A673 (cell line): ENCODE measurements at regions not wholly inside any gene's neighbourhood (a gene's known extent, or its start where the extent isn't known, plus 50 kb on each side); places are given as distances from the start of the nearest gene placed in this dataset.

Experiments used
- BruUV-seq: library from RNA; stranded (reverse); fragments of 400-500 nt; replicated peaks from 2 replicates; lab custom pipeline; 2021; lab: Mats Ljungman, UMichigan
- CTCF ChIA-PET: fragments of 300-600 bp; sonication (Branson Sonifier 250); formaldehyde crosslinking; loops from one replicate; lab custom pipeline; 2022; ENCODE audit warnings: antibody characterized with exemption; lab: Charles Lee
- POLR2A ChIA-PET: fragments of 300-600 bp; sonication (Branson Sonifier 250); formaldehyde crosslinking; loops from one replicate; lab custom pipeline; 2022; ENCODE audit warnings: antibody characterized with exemption; ENCODE audit not compliant: low non-redundant PET; lab: Charles Lee
- DNase-seq: peaks from one replicate; pipeline ENCODE4 v3.0.0-alpha.2; 2015; ENCODE audit warnings: low spot score
- H3K27ac ChIP-seq: fragments of 200-600 bp; sonication (generic); 2 replicates; pipeline ENCODE4 v1.5.1; 2016; ENCODE audit warnings: mixed run types, low read depth, mild to moderate bottlenecking, mixed read lengths, antibody characterized with exemption, low read length; ENCODE audit not compliant: poor library complexity, severe bottlenecking
- H3K27me3 ChIP-seq: fragments of 200-600 bp; sonication (generic); replicated peaks from 2 replicates; pipeline ENCODE4 v1.6.1; 2017; ENCODE audit warnings: mixed run types, low read depth, mild to moderate bottlenecking, mixed read lengths, antibody characterized with exemption, low read length; ENCODE audit not compliant: insufficient read depth, poor library complexity
- H3K36me3 ChIP-seq: fragments of 200-600 bp; sonication (generic); 2 replicates; pipeline ENCODE4 v1.6.1; 2016; ENCODE audit warnings: mixed run types, mild to moderate bottlenecking, mixed read lengths, antibody characterized with exemption, low read length; ENCODE audit not compliant: insufficient read depth, poor library complexity, severe bottlenecking
- H3K4me1 ChIP-seq: fragments of 200-600 bp; sonication (generic); 2 replicates; pipeline ENCODE4 v1.6.1; 2017; ENCODE audit warnings: mixed run types, mild to moderate bottlenecking, mixed read lengths, antibody characterized with exemption, low read length; ENCODE audit not compliant: insufficient read depth, poor library complexity, severe bottlenecking
- H3K4me3 ChIP-seq: fragments of 200-600 bp; sonication (generic); 2 replicates; pipeline ENCODE4 v1.5.1; 2016; ENCODE audit warnings: low read depth, mixed run types, mild to moderate bottlenecking, mixed read lengths, low read length; ENCODE audit not compliant: poor library complexity, severe bottlenecking
- H3K9me3 ChIP-seq: fragments of 200-600 bp; sonication (generic); 2 replicates; pipeline ENCODE4 v1.6.1; 2016; ENCODE audit warnings: mixed run types, low read depth, mild to moderate bottlenecking, mixed read lengths, antibody characterized with exemption, low read length; ENCODE audit not compliant: poor library complexity, severe bottlenecking
- EZH2 ChIP-seq: fragments of 200-600 bp; sonication (generic); IDR thresholded peaks from 2 replicates; pipeline ENCODE4 v1.6.1; 2017; ENCODE audit warnings: borderline replicate concordance, low read depth, mild to moderate bottlenecking, mixed read lengths, antibody characterized with exemption, low read length; ENCODE audit not compliant: poor library complexity, severe bottlenecking
- intact Hi-C: fragments of 100-400 bp; cut with micrococcal nuclease; formaldehyde crosslinking; loops from one replicate; pipeline ENCODE4 v1.10.0; 2022; ENCODE audit not compliant: unreplicated experiment
- TF ChIP-seq, protein P1 (sequence below): fragments of 300-800, 200-600 bp; sonication (generic); conservative IDR thresholded peaks from 2 replicates; pipeline ENCODE4 v1.5.1; 2017; ENCODE audit warnings: low read depth, mild to moderate bottlenecking, antibody characterized with exemption, low read length, moderate library complexity, mixed read lengths

- H3K4me1 ChIP-seq: peaks cover 51% of the 10 kb centered on the region
- no peak overlapping the region for H3K27ac ChIP-seq
- no peaks in the 10 kb centered on the region for H3K36me3 ChIP-seq
- no peak for DNase-seq
- BruUV-seq: no TSS peak
- ChIA-PET POLR2A (no interaction called here), CTCF (no interaction called here)
- H3K27me3 ChIP-seq: no peaks in the 10 kb centered on the region
- no peak for TF ChIP-seq EZH2
- TF ChIP-seq, protein P1, sequence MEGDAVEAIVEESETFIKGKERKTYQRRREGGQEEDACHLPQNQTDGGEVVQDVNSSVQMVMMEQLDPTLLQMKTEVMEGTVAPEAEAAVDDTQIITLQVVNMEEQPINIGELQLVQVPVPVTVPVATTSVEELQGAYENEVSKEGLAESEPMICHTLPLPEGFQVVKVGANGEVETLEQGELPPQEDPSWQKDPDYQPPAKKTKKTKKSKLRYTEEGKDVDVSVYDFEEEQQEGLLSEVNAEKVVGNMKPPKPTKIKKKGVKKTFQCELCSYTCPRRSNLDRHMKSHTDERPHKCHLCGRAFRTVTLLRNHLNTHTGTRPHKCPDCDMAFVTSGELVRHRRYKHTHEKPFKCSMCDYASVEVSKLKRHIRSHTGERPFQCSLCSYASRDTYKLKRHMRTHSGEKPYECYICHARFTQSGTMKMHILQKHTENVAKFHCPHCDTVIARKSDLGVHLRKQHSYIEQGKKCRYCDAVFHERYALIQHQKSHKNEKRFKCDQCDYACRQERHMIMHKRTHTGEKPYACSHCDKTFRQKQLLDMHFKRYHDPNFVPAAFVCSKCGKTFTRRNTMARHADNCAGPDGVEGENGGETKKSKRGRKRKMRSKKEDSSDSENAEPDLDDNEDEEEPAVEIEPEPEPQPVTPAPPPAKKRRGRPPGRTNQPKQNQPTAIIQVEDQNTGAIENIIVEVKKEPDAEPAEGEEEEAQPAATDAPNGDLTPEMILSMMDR: no peak
- intact Hi-C loops: no loop called here
- H3K4me3 ChIP-seq: no peak overlapping the region
- no peaks in the 10 kb centered on the region for H3K9me3 ChIP-seq
Observed at GRCh38 chr14:61150851-61151250, 130.3 kb downstream of the TMEM30B start.

GRCh38 chr14:61149896-61150295 lies 131.2 kb downstream of the TMEM30B start:
- ChIA-PET POLR2A (no interaction called here), CTCF (no interaction called here)
- TF ChIP-seq EZH2: no peak
- TF ChIP-seq, protein P1: no peak
- H3K4me3 ChIP-seq: no peak overlapping the region
- no peak overlapping the region for H3K27ac ChIP-seq
- intact Hi-C loops: loop anchor here (5.0 to 10.0 kb wide), 2 partner anchors 43 to 105 kb away; no protein-coding TSS in a partner anchor
- BruUV-seq: no TSS peak
- no peaks in the 10 kb centered on the region for H3K9me3 ChIP-seq
- H3K4me1 ChIP-seq: peaks cover 60% of the 10 kb centered on the region
- no peaks in the 10 kb centered on the region for H3K36me3 ChIP-seq
- H3K27me3 ChIP-seq: no peaks in the 10 kb centered on the region
- no peak for DNase-seq

DNA sequence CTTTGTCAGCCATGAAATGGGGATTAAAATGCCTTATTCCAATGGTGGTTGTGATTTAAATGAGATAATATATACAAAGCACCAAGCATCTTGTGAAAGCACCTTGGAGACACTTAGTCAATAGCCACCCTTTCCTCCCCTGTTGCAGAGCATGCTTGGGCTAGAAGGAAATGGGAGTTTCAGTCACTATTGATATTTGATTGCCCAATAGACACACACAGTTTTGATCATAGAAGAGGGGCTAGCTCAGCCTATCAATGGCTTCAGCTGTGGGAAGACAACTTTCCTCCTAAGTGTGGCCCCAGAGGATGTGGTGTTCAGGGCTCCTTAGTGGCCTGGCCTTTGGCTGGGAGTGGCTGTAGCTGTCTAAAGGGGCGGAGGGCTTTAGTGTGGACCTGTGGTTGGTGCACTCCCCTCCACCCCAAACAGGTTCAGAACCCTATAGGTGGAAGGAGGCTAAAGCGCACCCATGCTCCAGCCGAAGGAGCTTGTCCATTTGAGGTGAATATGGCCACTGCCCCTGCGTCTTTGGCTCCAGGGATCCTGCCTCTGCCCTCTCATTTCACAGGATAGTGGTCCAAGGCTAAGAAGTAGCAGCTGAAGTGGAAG lies 132.3 kb downstream of the TMEM30B start:
- intact Hi-C loops: loop anchor here (5.0 to 10.0 kb wide), 2 partner anchors 42 to 106 kb away; no protein-coding TSS in a partner anchor
- ChIA-PET CTCF (no interaction called here), POLR2A (no interaction called here)
- Histone ChIP-seq H3K27ac (no peak overlapping the region), H3K4me3 (no peak overlapping the region), H3K4me1 (peaks cover 53% of the 10 kb centered on the region), H3K27me3 (no peaks in the 10 kb centered on the region), H3K36me3 (no peaks in the 10 kb centered on the region), H3K9me3 (peaks cover 8% of the 10 kb centered on the region)
- no peak for DNase-seq
- TF ChIP-seq, protein P1: no peak
- no peak for TF ChIP-seq EZH2
- BruUV-seq: no TSS peak
